Endothelial cell of umbilical vein (primary cell): ENCODE measurements at regions not wholly inside any gene's neighbourhood (a gene's known extent, or its start where the extent isn't known, plus 50 kb on each side); places are given as distances from the start of the nearest gene placed in this dataset.

ENCODE experiments used
- BruUV-seq: library from RNA; stranded (reverse); fragments of 400-500 nt; replicated peaks from 2 replicates; lab custom pipeline; 2021; lab: Mats Ljungman, UMichigan
- CTCF ChIA-PET: fragments of 300-600, 350-600 bp; sonication (Branson Sonifier 250); formaldehyde crosslinking; loops from one replicate; lab custom pipeline; 2021; ENCODE audit warnings: antibody characterized with exemption, inconsistent platforms; lab: Charles Lee
- POLR2A ChIA-PET: fragments of 300-600, 350-600 bp; sonication (Branson Sonifier 250); formaldehyde crosslinking; loops from one replicate; lab custom pipeline; 2021; ENCODE audit warnings: antibody characterized with exemption, inconsistent platforms; lab: Charles Lee
- DNase-seq: peaks from one replicate; pipeline ENCODE4 v3.0.0-alpha.2; 2011; ENCODE audit warnings: low read depth, low spot score
- FAIRE-seq: peaks from 2 replicates; lab custom pipeline; 2011; peaks lifted over from hg19 to GRCh38; lab: Jason Lieb, UNC
- H2AFZ ChIP-seq: 2 replicates; pipeline ENCODE4 v1.6.0; 2012; ENCODE audit warnings: low read depth, low read length, control low read depth, inconsistent platforms
- H3K27ac ChIP-seq: 2 replicates; pipeline ENCODE4 v1.5.1; 2011; ENCODE audit warnings: low read depth, mild to moderate bottlenecking, control low read depth, low read length, moderate library complexity; ENCODE audit not compliant: insufficient read depth
- H3K27me3 ChIP-seq, 2 experiments: 2 replicates each; pipeline versions ENCODE4 v1.6.0 to v1.6.1; 2011; ENCODE audit warnings: low read length in 2 of 2, mixed read lengths in 1 of 2; ENCODE audit not compliant: control insufficient read depth in 2 of 2, insufficient read depth in 2 of 2
- H3K36me3 ChIP-seq, 2 experiments: 2 replicates in 1 of 2; 3 replicates in 1 of 2; pipeline ENCODE4 v1.5.1; 2011; ENCODE audit warnings: low read length in 2 of 2, mild to moderate bottlenecking in 1 of 2, moderate library complexity in 1 of 2; ENCODE audit not compliant: control insufficient read depth in 2 of 2, insufficient read depth in 2 of 2; ENCODE audit errors: extremely low read depth in 1 of 2
- H3K4me1 ChIP-seq: 3 replicates; pipeline ENCODE4 v1.5.1; 2011; ENCODE audit warnings: mild to moderate bottlenecking, low read length; ENCODE audit not compliant: control insufficient read depth, insufficient read depth; ENCODE audit errors: extremely low read depth
- H3K4me2 ChIP-seq: 2 replicates; pipeline ENCODE4 v1.6.1; 2011; ENCODE audit warnings: low read length, control low read depth, mixed read lengths; ENCODE audit not compliant: insufficient read depth
- H3K4me3 ChIP-seq, 3 experiments: fragments of 200-600 bp in 1 of 3; sonication (generic), shearing (Covaris generic) in 1 of 3; replicated peaks in 1 of 3; 2 replicates each; pipeline ENCODE4 v1.5.1; 2011 to 2016; ENCODE audit warnings: control low read depth in 3 of 3, low read length in 3 of 3, mild to moderate bottlenecking in 2 of 3, inconsistent platforms in 1 of 3, low read depth in 1 of 3, moderate library complexity in 1 of 3; ENCODE audit not compliant: insufficient read depth in 1 of 3
- H3K79me2 ChIP-seq: 2 replicates; pipeline ENCODE4 v1.6.0; 2012; ENCODE audit warnings: low read length, inconsistent platforms; ENCODE audit not compliant: control insufficient read depth, insufficient read depth
- H3K9ac ChIP-seq: replicated peaks from 2 replicates; pipeline ENCODE3; 2011; ENCODE audit warnings: low read length, control low read depth; ENCODE audit not compliant: insufficient read depth; ENCODE audit errors: extremely low read depth
- H3K9me1 ChIP-seq: replicated peaks from 3 replicates; pipeline ENCODE4 v1.6.0; 2011; ENCODE audit warnings: mild to moderate bottlenecking, low read length; ENCODE audit not compliant: control insufficient read depth, insufficient read depth; ENCODE audit errors: extremely low read depth
- H3K9me3 ChIP-seq: replicated peaks from 2 replicates; pipeline ENCODE4 v1.5.1; 2012; ENCODE audit warnings: low read length, inconsistent platforms; ENCODE audit not compliant: control insufficient read depth, insufficient read depth
- H4K20me1 ChIP-seq: replicated peaks from 2 replicates; pipeline ENCODE3; 2011; ENCODE audit warnings: mild to moderate bottlenecking, low read length; ENCODE audit not compliant: control insufficient read depth, insufficient read depth; ENCODE audit errors: extremely low read depth
- CTCF ChIP-seq, 2 donors: IDR thresholded peaks; 1 replicate in 1 of 2; 2 replicates in 1 of 2; pipeline ENCODE4 v1.5.1; 2011; ENCODE audit warnings: low read length in 2 of 2, mild to moderate bottlenecking in 2 of 2, moderate library complexity in 2 of 2, control low read depth in 1 of 2, inconsistent platforms in 1 of 2, low read depth in 1 of 2; ENCODE audit not compliant: insufficient read depth in 1 of 2; ENCODE audit errors: extremely low read depth in 1 of 2
- EZH2 ChIP-seq: IDR thresholded peaks from 2 replicates; pipeline ENCODE4 v1.6.1; 2012; ENCODE audit warnings: borderline replicate concordance, low read depth, mild to moderate bottlenecking, moderate library complexity, low read length, inconsistent platforms; ENCODE audit not compliant: severe bottlenecking
- FOS ChIP-seq: IDR thresholded peaks from 2 replicates; pipeline ENCODE4 v1.6.1; 2011; ENCODE audit warnings: mild to moderate bottlenecking, low read length, moderate library complexity, borderline replicate concordance; ENCODE audit not compliant: insufficient read depth
- GATA2 ChIP-seq: IDR thresholded peaks from 2 replicates; pipeline ENCODE4 v1.7.0; 2011; ENCODE audit warnings: low read depth, mild to moderate bottlenecking, moderate library complexity, mixed read lengths, low read length; ENCODE audit not compliant: insufficient read length, insufficient read depth
- JUN ChIP-seq: IDR thresholded peaks from 2 replicates; pipeline ENCODE4 v1.6.1; 2011; ENCODE audit warnings: borderline replicate concordance, low read depth; ENCODE audit not compliant: insufficient read length, insufficient read depth
- MAX ChIP-seq: IDR thresholded peaks from 2 replicates; pipeline ENCODE4 v1.6.1; 2011; ENCODE audit not compliant: insufficient read depth, insufficient read length
- MYC ChIP-seq: IDR thresholded peaks from one replicate; pipeline ENCODE4 v1.6.1; 2011; ENCODE audit warnings: mild to moderate bottlenecking, low read depth, low read length
- POLR2A ChIP-seq: IDR thresholded peaks from 2 replicates; pipeline ENCODE4 v1.6.1; 2012; ENCODE audit warnings: low read depth, mild to moderate bottlenecking, control low read depth, low read length
- POLR2AphosphoS5 ChIP-seq: IDR thresholded peaks from 2 replicates; pipeline ENCODE4 v1.6.1; 2012; ENCODE audit warnings: low read depth, mild to moderate bottlenecking, control low read depth, low read length, moderate library complexity; ENCODE audit not compliant: insufficient read depth
- dilution Hi-C: fragments of 300-500 bp; cut with MboI; formaldehyde crosslinking; loops from one replicate; pipeline ENCODE4 v1.15.0; 2019; ENCODE audit warnings: low sequenced_read_pairs; ENCODE audit not compliant: extremely low pct_ligation_motif_present
- intact Hi-C: fragments of 100-400 bp; cut with micrococcal nuclease; formaldehyde crosslinking; loops from one replicate; pipeline ENCODE4 v1.10.0; 2022

DNA sequence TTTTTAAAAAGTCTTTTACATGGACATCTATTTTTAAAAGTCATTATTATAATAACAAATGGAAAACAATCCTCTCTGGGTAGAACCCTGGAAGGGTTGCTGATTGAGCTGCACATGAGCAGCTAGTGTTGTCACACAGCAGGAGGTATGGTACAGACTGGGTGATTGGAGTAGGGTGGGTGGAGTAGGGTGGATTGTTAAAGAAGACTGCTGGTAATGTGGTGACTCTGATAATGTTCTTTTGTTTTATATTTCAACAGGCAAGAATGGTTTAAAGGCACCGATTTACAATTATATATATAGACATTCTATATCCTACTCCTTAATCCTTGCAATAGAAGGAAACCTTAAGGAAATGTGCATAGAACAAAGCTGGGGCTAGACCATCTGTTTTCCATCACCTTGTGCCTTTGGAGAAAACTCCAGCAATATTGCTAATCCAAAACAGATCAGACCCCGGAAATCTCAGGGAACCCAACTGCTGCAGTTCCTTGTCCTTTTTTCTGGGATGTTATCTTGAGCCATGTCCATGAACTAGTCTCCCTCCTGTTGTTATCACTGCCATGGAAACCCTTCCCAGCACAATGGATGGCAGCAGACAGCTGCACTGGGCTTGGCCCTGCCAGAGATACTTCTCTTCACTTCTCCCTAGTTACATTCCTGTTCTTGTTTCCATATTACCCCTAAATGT lies 129.7 kb downstream of the YIPF5 start:
- no peak for DNase-seq

More for the DNA sequence above, 129.7 kb downstream of the YIPF5 start:
- TF ChIP-seq CTCF (IDR thresholded peaks at IDR 0.05; ENCODE audit: extremely low read depth in 1 of 2, insufficient read depth in 1 of 2, low read depth in 1 of 2, low read length in 2 of 2) (no peak), MAX (no peak), POLR2AphosphoS5 (no peak), GATA2 (no peak), EZH2 (no peak), MYC (no peak), JUN (no peak), FOS (no peak), POLR2A (no peak)
- no peaks in the 10 kb centered on the region for H3K27me3 ChIP-seq
- BruUV-seq: no TSS peak
- no peaks in the 10 kb centered on the region for H3K79me2 ChIP-seq
- H3K27ac ChIP-seq: no peak overlapping the region
- no peaks in the 10 kb centered on the region for H4K20me1 ChIP-seq
- FAIRE-seq: no peak
- no peaks in the 10 kb centered on the region for H3K36me3 ChIP-seq
- H3K9ac ChIP-seq: no peak overlapping the region
- intact Hi-C loops (no loop called here), dilution Hi-C loops (no loop called here)
- POLR2A ChIA-PET: no interaction called here
- no peaks in the 10 kb centered on the region for H3K9me1 ChIP-seq
- no peak overlapping the region for H3K4me3 ChIP-seq
- H3K9me3 ChIP-seq: no peaks in the 10 kb centered on the region
- no peak overlapping the region for H2AFZ ChIP-seq
- CTCF ChIA-PET: interaction anchor here (1.1 kb wide), 1 partner anchor 102 kb away, joined by 3 read pairs; no protein-coding TSS in a partner anchor
- H3K4me2 ChIP-seq: no peak overlapping the region
- no peaks in the 10 kb centered on the region for H3K4me1 ChIP-seq
